Hepatocyte (in vitro differentiated cells): ENCODE measurements at regions not wholly inside any gene's neighbourhood (a gene's known extent, or its start where the extent isn't known, plus 50 kb on each side); places are given as distances from the start of the nearest gene placed in this dataset.

ENCODE experiments used
- DNase-seq: peaks from one replicate; pipeline ENCODE4 v3.0.0-alpha.2; 2016; ENCODE audit warnings: low spot score
- H2AFZ ChIP-seq: fragments of 200-600 bp; sonication (generic); 2 replicates; pipeline ENCODE4 v1.6.0; 2016; ENCODE audit warnings: antibody characterized with exemption, mild to moderate bottlenecking
- H3K27ac ChIP-seq: fragments of 200-600 bp; sonication (generic); 2 replicates; pipeline ENCODE4 v1.5.1; 2016; ENCODE audit warnings: mild to moderate bottlenecking
- H3K27me3 ChIP-seq: fragments of 200-600 bp; sonication (generic); 2 replicates; pipeline ENCODE4 v1.6.1; 2016
- H3K36me3 ChIP-seq: fragments of 200-600 bp; sonication (generic); replicated peaks from 2 replicates; pipeline ENCODE4 v1.5.1; 2016; ENCODE audit warnings: low read depth; ENCODE audit not compliant: insufficient read depth
- H3K4me1 ChIP-seq: fragments of 200-600 bp; sonication (generic); 2 replicates; pipeline ENCODE4 v1.5.1; 2016; ENCODE audit warnings: mild to moderate bottlenecking, moderate library complexity; ENCODE audit not compliant: insufficient read depth
- H3K4me2 ChIP-seq: fragments of 200-600 bp; sonication (generic); 2 replicates; pipeline ENCODE4 v1.6.0; 2016
- H3K4me3 ChIP-seq: fragments of 200-600 bp; sonication (generic); 2 replicates; pipeline ENCODE4 v1.5.1; 2016; ENCODE audit warnings: mild to moderate bottlenecking
- H3K79me2 ChIP-seq: fragments of 200-600 bp; sonication (generic); 2 replicates; pipeline ENCODE4 v1.6.0; 2017; ENCODE audit warnings: mild to moderate bottlenecking
- H3K9me2 ChIP-seq: fragments of 200-600 bp; sonication (generic); replicated peaks from 2 replicates; pipeline ENCODE4 v1.6.0; 2017; ENCODE audit warnings: mild to moderate bottlenecking; ENCODE audit not compliant: insufficient read depth
- H3K9me3 ChIP-seq: fragments of 200-600 bp; sonication (generic); 2 replicates; pipeline ENCODE4 v1.5.1; 2016; ENCODE audit warnings: low read depth, mild to moderate bottlenecking
- H4K20me1 ChIP-seq: fragments of 200-600 bp; sonication (generic); 2 replicates; pipeline ENCODE4 v1.6.0; 2016; ENCODE audit warnings: mild to moderate bottlenecking; ENCODE audit not compliant: insufficient read depth, poor library complexity, severe bottlenecking
- CTCF ChIP-seq: fragments of 200-600 bp; sonication (generic); IDR thresholded peaks from 2 replicates; pipeline ENCODE4 v1.5.1; 2016; ENCODE audit warnings: antibody characterized with exemption, mild to moderate bottlenecking; ENCODE audit not compliant: poor library complexity
- EZH2 ChIP-seq: fragments of 200-600 bp; sonication (generic); IDR thresholded peaks from 2 replicates; pipeline ENCODE4 v1.6.1; 2016; ENCODE audit warnings: antibody characterized with exemption, mild to moderate bottlenecking, borderline replicate concordance
- EZH2phosphoT487 ChIP-seq: fragments of 200-600 bp; sonication (generic); IDR thresholded peaks from one replicate; pipeline ENCODE4 v1.6.1; 2018; ENCODE audit warnings: antibody characterized with exemption, mild to moderate bottlenecking, low read depth, moderate library complexity; ENCODE audit not compliant: unreplicated experiment, severe bottlenecking
- WGBS: methylation state at CpG from one replicate; pipeline ENCODE4 v1.1.6; 2016; ENCODE audit warnings: low lambda C conversion rate; ENCODE audit errors: missing lambda C conversion rate; 5-methylcytosine and 5-hydroxymethylcytosine counted together

- Histone ChIP-seq H3K4me1 (no peaks in the 10 kb centered on the region), H4K20me1 (no peaks in the 10 kb centered on the region), H3K4me2 (no peak overlapping the region), H3K27me3 (no peaks in the 10 kb centered on the region), H3K9me3 (no peaks in the 10 kb centered on the region), H3K27ac (no peak overlapping the region), H3K79me2 (no peaks in the 10 kb centered on the region), H3K9me2 (no peaks in the 10 kb centered on the region), H3K4me3 (no peak overlapping the region), H3K36me3 (no peaks in the 10 kb centered on the region), H2AFZ (no peak overlapping the region)
- WGBS: 97% methylated on average over 5 of the region's 5 CpGs
- TF ChIP-seq EZH2phosphoT487 (no peak), EZH2 (no peak)
- DNase-seq: no peak
Observed at GRCh38 chr1:208928349-208929010, 655.0 kb upstream of the CAMK1G start.

- DNase-seq: no peak
- no peaks in the 10 kb centered on the region for H3K36me3 ChIP-seq
- no peaks in the 10 kb centered on the region for H3K27me3 ChIP-seq
- no peak overlapping the region for H3K27ac ChIP-seq
- no peaks in the 10 kb centered on the region for H3K4me1 ChIP-seq
- no peak overlapping the region for H2AFZ ChIP-seq
- H3K79me2 ChIP-seq: no peaks in the 10 kb centered on the region
- no peaks in the 10 kb centered on the region for H3K9me2 ChIP-seq
- no peak overlapping the region for H3K4me2 ChIP-seq
- no peaks in the 10 kb centered on the region for H3K9me3 ChIP-seq
- H4K20me1 ChIP-seq: no peaks in the 10 kb centered on the region
- H3K4me3 ChIP-seq: no peak overlapping the region
- 81% methylated on average over 3 of the region's 3 CpGs for WGBS
- TF ChIP-seq CTCF (no peak), EZH2 (no peak), EZH2phosphoT487 (no peak)
Observed at GRCh38 chr1:208929575-208929974, 653.9 kb upstream of the CAMK1G start.

GRCh38 chr1:208931936-208932335 lies 651.6 kb upstream of the CAMK1G start:
- H4K20me1 ChIP-seq: no peaks in the 10 kb centered on the region
- WGBS: 68% methylated on average over 3 of the region's 3 CpGs
- DNase-seq: no peak

GRCh38 chr1:208933984-208934525 lies 649.5 kb upstream of the CAMK1G start:
- Histone ChIP-seq H3K79me2 (no peaks in the 10 kb centered on the region), H3K36me3 (no peaks in the 10 kb centered on the region), H4K20me1 (no peaks in the 10 kb centered on the region), H3K4me1 (no peaks in the 10 kb centered on the region), H3K27me3 (no peaks in the 10 kb centered on the region), H2AFZ (no peak overlapping the region), H3K4me3 (no peak overlapping the region), H3K4me2 (no peak overlapping the region), H3K27ac (no peak overlapping the region), H3K9me2 (no peaks in the 10 kb centered on the region), H3K9me3 (no peaks in the 10 kb centered on the region)
- no peak for TF ChIP-seq CTCF
- TF ChIP-seq EZH2phosphoT487: peak; percentile 94
- WGBS: 41% methylated on average over 3 of the region's 3 CpGs
- no peak for DNase-seq

More at GRCh38 chr1:208931936-208932335, 651.6 kb upstream of the CAMK1G start:
- no peak overlapping the region for H3K27ac ChIP-seq
- no peaks in the 10 kb centered on the region for H3K4me1 ChIP-seq
- no peak overlapping the region for H3K4me2 ChIP-seq
- no peak overlapping the region for H2AFZ ChIP-seq
- TF ChIP-seq EZH2phosphoT487 (no peak), EZH2 (no peak)
- no peaks in the 10 kb centered on the region for H3K9me3 ChIP-seq
- no peak overlapping the region for H3K4me3 ChIP-seq
- H3K36me3 ChIP-seq: no peaks in the 10 kb centered on the region
- H3K27me3 ChIP-seq: no peaks in the 10 kb centered on the region
- H3K9me2 ChIP-seq: no peaks in the 10 kb centered on the region
- H3K79me2 ChIP-seq: no peaks in the 10 kb centered on the region
